Muscle layer of duodenum (tissue), 2 donors: ENCODE measurements at regions not wholly inside any gene's neighbourhood (a gene's known extent, or its start where the extent isn't known, plus 50 kb on each side); places are given as distances from the start of the nearest gene placed in this dataset.

Experiments used
- H3K27ac ChIP-seq: one replicate; pipeline ENCODE4 v1.7.0; 2013; ENCODE audit warnings: mild to moderate bottlenecking, low read length
- H3K27me3 ChIP-seq: one replicate; pipeline ENCODE4 v1.7.0; 2013; ENCODE audit warnings: low read depth, mild to moderate bottlenecking, control low read depth, low read length
- H3K36me3 ChIP-seq, 2 donors: one replicate each; pipeline ENCODE4 v1.7.0; 2013; ENCODE audit warnings: low read length in 2 of 2, control low read depth in 1 of 2, mild to moderate bottlenecking in 1 of 2; ENCODE audit not compliant: insufficient read depth in 2 of 2, control insufficient read depth in 1 of 2
- H3K4me1 ChIP-seq, 2 donors: one replicate each; pipeline ENCODE4 v1.7.0; 2013; ENCODE audit warnings: low read length in 2 of 2, mild to moderate bottlenecking in 2 of 2, control low read depth in 1 of 2, moderate library complexity in 1 of 2; ENCODE audit not compliant: insufficient read depth in 2 of 2, control insufficient read depth in 1 of 2
- H3K4me3 ChIP-seq, 2 donors: one replicate each; pipeline ENCODE4 v1.7.0; 2013; ENCODE audit warnings: low read length in 2 of 2, low read depth in 1 of 2, mild to moderate bottlenecking in 1 of 2
- H3K9me3 ChIP-seq, 2 donors: one replicate each; pipeline ENCODE4 v1.7.0; 2013; ENCODE audit warnings: low read length in 2 of 2, control low read depth in 1 of 2, mild to moderate bottlenecking in 1 of 2; ENCODE audit not compliant: control insufficient read depth in 1 of 2
- donor health status: healthy.

- H3K27me3 ChIP-seq, result no peaks in the 10 kb centered on the region
- no peaks in the 10 kb centered on the region for H3K9me3 ChIP-seq
- no peaks in the 10 kb centered on the region for H3K4me1 ChIP-seq
- no peak overlapping the region for H3K27ac ChIP-seq
- H3K36me3 ChIP-seq, result no peaks in the 10 kb centered on the region
- H3K4me3 ChIP-seq, result no peak overlapping the region
These were observed 193.0 kb downstream of the C12orf50 start for GRCh38 chr12:87836190-87836589.

- Histone ChIP-seq H3K36me3 (no peaks in the 10 kb centered on the region), H3K27ac (no peak overlapping the region), H3K27me3 (no peaks in the 10 kb centered on the region), H3K4me1 (no peaks in the 10 kb centered on the region), H3K9me3 (no peaks in the 10 kb centered on the region), H3K4me3 (no peak overlapping the region)
These were observed 200.7 kb downstream of the C12orf50 start for GRCh38 chr12:87828382-87828973.

GRCh38 chr12:87827638-87828264 is 201.4 kb downstream of the C12orf50 start:
- H3K4me3 ChIP-seq, result no peak overlapping the region
- no peaks in the 10 kb centered on the region for H3K36me3 ChIP-seq
- no peaks in the 10 kb centered on the region for H3K4me1 ChIP-seq
- no peaks in the 10 kb centered on the region for H3K27me3 ChIP-seq
- no peaks in the 10 kb centered on the region for H3K9me3 ChIP-seq
- no peak overlapping the region for H3K27ac ChIP-seq

- Histone ChIP-seq H3K9me3 (peaks cover 0 to 1% of the 10 kb centered on the region in 2 donors), H3K4me1 (no peaks in the 10 kb centered on the region), H3K27ac (no peak overlapping the region), H3K27me3 (no peaks in the 10 kb centered on the region), H3K4me3 (no peak overlapping the region), H3K36me3 (no peaks in the 10 kb centered on the region)
These were observed 206.3 kb downstream of the C12orf50 start for GRCh38 chr12:87822923-87823322.

GRCh38 chr12:87820524-87821202 is 208.5 kb downstream of the C12orf50 start:
- Histone ChIP-seq H3K4me1 (no peaks in the 10 kb centered on the region), H3K4me3 (no peak overlapping the region), H3K36me3 (no peaks in the 10 kb centered on the region), H3K27ac (no peak overlapping the region), H3K27me3 (no peaks in the 10 kb centered on the region), H3K9me3 (peaks cover 0 to 3% of the 10 kb centered on the region in 2 donors)

GRCh38 chr12:87818441-87818840 is 210.8 kb downstream of the C12orf50 start:
- Histone ChIP-seq H3K4me1 (no peaks in the 10 kb centered on the region), H3K27me3 (no peaks in the 10 kb centered on the region), H3K36me3 (no peaks in the 10 kb centered on the region), H3K9me3 (peaks cover 0 to 3% of the 10 kb centered on the region in 2 donors), H3K27ac (no peak overlapping the region), H3K4me3 (no peak overlapping the region)

GRCh38 chr12:87815771-87816585 is 213.2 kb downstream of the C12orf50 start:
- no peaks in the 10 kb centered on the region for H3K4me1 ChIP-seq
- peaks cover 0 to 3% of the 10 kb centered on the region in 2 donors for H3K9me3 ChIP-seq
- no peak overlapping the region for H3K4me3 ChIP-seq
- H3K36me3 ChIP-seq, result no peaks in the 10 kb centered on the region
- no peak overlapping the region for H3K27ac ChIP-seq
- no peaks in the 10 kb centered on the region for H3K27me3 ChIP-seq

GRCh38 chr12:87814625-87815024 is 214.6 kb downstream of the C12orf50 start:
- H3K4me3 ChIP-seq, result no peak overlapping the region

GRCh38 chr12:87813476-87814234 is 215.5 kb downstream of the C12orf50 start:
- Histone ChIP-seq H3K27me3 (no peaks in the 10 kb centered on the region), H3K27ac (no peak overlapping the region), H3K4me1 (no peaks in the 10 kb centered on the region), H3K9me3 (peaks cover 0 to 3% of the 10 kb centered on the region in 2 donors), H3K36me3 (no peaks in the 10 kb centered on the region), H3K4me3 (no peak overlapping the region)

More at GRCh38 chr12:87814625-87815024, 214.6 kb downstream of the C12orf50 start:
- Histone ChIP-seq H3K36me3 (no peaks in the 10 kb centered on the region), H3K27ac (no peak overlapping the region), H3K27me3 (no peaks in the 10 kb centered on the region), H3K9me3 (peaks cover 0 to 3% of the 10 kb centered on the region in 2 donors), H3K4me1 (no peaks in the 10 kb centered on the region)

- H3K36me3 ChIP-seq, result no peaks in the 10 kb centered on the region
- H3K27ac ChIP-seq, result no peak overlapping the region
- H3K4me3 ChIP-seq, result no peak overlapping the region
- no peaks in the 10 kb centered on the region for H3K27me3 ChIP-seq
- H3K4me1 ChIP-seq, result no peaks in the 10 kb centered on the region
- no peaks in the 10 kb centered on the region for H3K9me3 ChIP-seq
These were observed 216.5 kb downstream of the C12orf50 start for GRCh38 chr12:87812681-87813080.
